MM.1S (cell line): ENCODE measurements at regions not wholly inside any gene's neighbourhood (a gene's known extent, or its start where the extent isn't known, plus 50 kb on each side); places are given as distances from the start of the nearest gene placed in this dataset.

Source experiments
- DNase-seq: peaks from one replicate; pipeline ENCODE4 v3.0.0-alpha.2; 2015
- H2AFZ ChIP-seq: fragments of 300-600 bp; sonication (generic); 2 replicates; pipeline ENCODE4 v1.6.0; 2016; ENCODE audit warnings: antibody characterized with exemption, low read length
- H3F3A ChIP-seq: fragments of 300-600 bp; sonication (generic); 2 replicates; pipeline ENCODE4 v1.6.1; 2016; ENCODE audit warnings: mild to moderate bottlenecking, antibody characterized with exemption, low read length, moderate library complexity, mixed read lengths; ENCODE audit not compliant: insufficient read depth
- H3K27ac ChIP-seq: fragments of 300-600 bp; sonication (generic); 2 replicates; pipeline ENCODE4 v1.5.1; 2016; ENCODE audit warnings: mild to moderate bottlenecking, low read length
- H3K27me3 ChIP-seq: fragments of 300-600 bp; sonication (generic); replicated peaks from 2 replicates; pipeline ENCODE4 v1.6.0; 2016; ENCODE audit warnings: low read length; ENCODE audit not compliant: insufficient read depth
- H3K36me3 ChIP-seq: fragments of 300-600 bp; sonication (generic); replicated peaks from 2 replicates; pipeline ENCODE4 v1.6.1; 2016; ENCODE audit warnings: mild to moderate bottlenecking, low read length, mixed read lengths; ENCODE audit not compliant: insufficient read depth
- H3K4me1 ChIP-seq: fragments of 300-600 bp; sonication (generic); 2 replicates; pipeline ENCODE4 v1.6.1; 2016; ENCODE audit warnings: low read length, mixed read lengths
- H3K4me2 ChIP-seq: fragments of 300-600 bp; sonication (generic); 2 replicates; pipeline ENCODE4 v1.6.0; 2016; ENCODE audit warnings: low read depth, low read length
- H3K4me3 ChIP-seq: fragments of 300-600 bp; sonication (generic); 2 replicates; pipeline ENCODE4 v1.5.1; 2016; ENCODE audit warnings: low read length, mixed read lengths
- H3K79me2 ChIP-seq: fragments of 300-600 bp; sonication (generic); 2 replicates; pipeline ENCODE4 v1.6.1; 2016; ENCODE audit warnings: mixed run types, low read length, mixed read lengths
- H3K9ac ChIP-seq: fragments of 300-600 bp; sonication (generic); 2 replicates; pipeline ENCODE4 v1.6.1; 2016; ENCODE audit warnings: low read length, mixed read lengths
- H3K9me2 ChIP-seq: fragments of 300-600 bp; sonication (generic); replicated peaks from 2 replicates; pipeline ENCODE4 v1.6.1; 2016; ENCODE audit warnings: mild to moderate bottlenecking, low read length, mixed read lengths; ENCODE audit not compliant: insufficient read depth
- H3K9me3 ChIP-seq: fragments of 300-600 bp; sonication (generic); replicated peaks from 2 replicates; pipeline ENCODE4 v1.6.1; 2016; ENCODE audit warnings: mild to moderate bottlenecking, low read length, mixed read lengths; ENCODE audit not compliant: insufficient read depth
- H4K20me1 ChIP-seq: fragments of 300-600 bp; sonication (generic); 2 replicates; pipeline ENCODE4 v1.6.1; 2016; ENCODE audit warnings: mild to moderate bottlenecking, low read length, moderate library complexity, mixed read lengths; ENCODE audit not compliant: insufficient read depth
- CTCF ChIP-seq: fragments of 300-600 bp; sonication (generic); IDR thresholded peaks from 2 replicates; pipeline ENCODE4 v1.5.1; 2016; ENCODE audit warnings: antibody characterized with exemption, low read length, mixed read lengths
- EZH2 ChIP-seq: fragments of 300-600 bp; sonication (generic); optimal IDR thresholded peaks from 2 replicates; pipeline ENCODE3; 2017; ENCODE audit warnings: low read depth, mild to moderate bottlenecking, antibody characterized with exemption, low read length, mixed read lengths
- EZH2phosphoT487 ChIP-seq: fragments of 300-600 bp; sonication (generic); IDR thresholded peaks from 2 replicates; pipeline ENCODE4 v1.6.1; 2018; ENCODE audit warnings: antibody characterized with exemption, low read length

GRCh38 chr9:573691-574410 lies 267.6 kb upstream of the DMRT1 start:
- H4K20me1 ChIP-seq, result no peaks in the 10 kb centered on the region
- no peaks in the 10 kb centered on the region for H3F3A ChIP-seq
- no peak for TF ChIP-seq EZH2phosphoT487
- TF ChIP-seq EZH2, result no peak
- no peak for TF ChIP-seq CTCF
- no peak overlapping the region for H3K27ac ChIP-seq
- no peak for DNase-seq
- H3K9me2 ChIP-seq, result no peaks in the 10 kb centered on the region
- no peak overlapping the region for H3K9ac ChIP-seq
- H3K4me3 ChIP-seq, result no peak overlapping the region
- H3K4me2 ChIP-seq, result no peak overlapping the region
- no peak overlapping the region for H2AFZ ChIP-seq
- no peaks in the 10 kb centered on the region for H3K27me3 ChIP-seq
- H3K36me3 ChIP-seq, result no peaks in the 10 kb centered on the region
- H3K79me2 ChIP-seq, result peaks cover 8% of the 10 kb centered on the region
- H3K4me1 ChIP-seq, result no peaks in the 10 kb centered on the region
- H3K9me3 ChIP-seq, result no peaks in the 10 kb centered on the region

GRCh38 chr9:575139-575538 lies 266.4 kb upstream of the DMRT1 start:
- DNase-seq, result no peak
- Histone ChIP-seq H3K36me3 (no peaks in the 10 kb centered on the region), H3F3A (no peaks in the 10 kb centered on the region), H2AFZ (no peak overlapping the region), H3K4me2 (no peak overlapping the region), H3K4me3 (no peak overlapping the region), H3K9me2 (no peaks in the 10 kb centered on the region), H3K9me3 (no peaks in the 10 kb centered on the region), H3K27me3 (no peaks in the 10 kb centered on the region), H3K27ac (no peak overlapping the region), H4K20me1 (no peaks in the 10 kb centered on the region), H3K79me2 (peaks cover 4% of the 10 kb centered on the region), H3K9ac (no peak overlapping the region), H3K4me1 (no peaks in the 10 kb centered on the region)
- no peak for TF ChIP-seq EZH2
- no peak for TF ChIP-seq EZH2phosphoT487
- TF ChIP-seq CTCF, result no peak

- no peak overlapping the region for H3K4me2 ChIP-seq
- no peaks in the 10 kb centered on the region for H4K20me1 ChIP-seq
- H3K36me3 ChIP-seq, result no peaks in the 10 kb centered on the region
- no peak for DNase-seq
- H2AFZ ChIP-seq, result no peak overlapping the region
- H3K27ac ChIP-seq, result no peak overlapping the region
- no peak for TF ChIP-seq EZH2
- no peak for TF ChIP-seq CTCF
- no peak for TF ChIP-seq EZH2phosphoT487
- no peaks in the 10 kb centered on the region for H3K9me2 ChIP-seq
- no peaks in the 10 kb centered on the region for H3K27me3 ChIP-seq
- H3K4me3 ChIP-seq, result no peak overlapping the region
- no peaks in the 10 kb centered on the region for H3F3A ChIP-seq
- H3K4me1 ChIP-seq, result no peaks in the 10 kb centered on the region
- no peaks in the 10 kb centered on the region for H3K79me2 ChIP-seq
- H3K9me3 ChIP-seq, result no peaks in the 10 kb centered on the region
- no peak overlapping the region for H3K9ac ChIP-seq
These were observed 260.7 kb upstream of the DMRT1 start for GRCh38 chr9:580652-581342.
